Tibial nerve (tissue), 4 donors: ENCODE measurements at regions not wholly inside any gene's neighbourhood (a gene's known extent, or its start where the extent isn't known, plus 50 kb on each side); places are given as distances from the start of the nearest gene placed in this dataset.

ENCODE experiments used
- CTCF ChIP-seq, 5 experiments: fragments of 200-600 bp in 3 of 5; fragments of 450-650 bp in 2 of 5; sonication (generic) in 3 of 5; IDR thresholded peaks; one replicate each; pipeline ENCODE4 v1.5.1; 2016 to 2019; ENCODE audit warnings: antibody characterized with exemption in 5 of 5, mild to moderate bottlenecking in 3 of 5, moderate library complexity in 2 of 5
- EP300 ChIP-seq, 2 donors: sonication (generic); formaldehyde crosslinking; IDR thresholded peaks; one replicate each; pipeline ENCODE4 v1.6.1; 2017; ENCODE audit warnings: antibody characterized with exemption in 2 of 2, mild to moderate bottlenecking in 1 of 2

- TF ChIP-seq CTCF (IDR thresholded peaks at IDR 0.05), result no peak
- TF ChIP-seq EP300 (IDR thresholded peaks at IDR 0.05), result no peak
Observed at GRCh38 chr7:42740408-42740807, 171.5 kb downstream of the C7orf25 start.
